ENCODE measurements at regions not wholly inside any gene's neighbourhood (a gene's known extent, or its start where the extent isn't known, plus 50 kb on each side); places are given as distances from the start of the nearest gene placed in this dataset.
A peak's percentile ranks its signal among the peaks of the same experiment; 100 is the strongest.
"Not testable (repeated sequence)": the region's sequence is repeated elsewhere in the genome, so short reads cannot be mapped to it uniquely, and the experiment has no call there.

DNA sequence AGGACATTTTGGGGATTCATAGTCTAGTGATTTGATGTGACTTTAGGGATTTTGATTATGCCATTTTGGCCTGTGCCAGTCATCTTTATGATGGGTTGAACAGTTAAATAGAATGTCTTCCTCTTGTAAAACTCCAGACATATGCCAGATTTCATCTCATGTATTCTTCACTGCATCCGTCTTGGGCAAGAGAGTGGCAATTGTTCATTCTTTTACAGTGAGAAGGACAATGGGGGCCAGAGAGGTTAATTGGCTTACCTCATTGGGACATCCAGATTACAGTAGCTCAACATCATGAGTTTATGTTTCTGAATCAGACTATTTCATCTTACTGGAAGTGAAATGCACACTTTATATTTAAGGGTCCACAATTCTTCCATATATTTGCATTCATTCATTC lies 108.2 kb upstream of the SLC38A2 start:
- DNase-seq = no peak
- H3K4me3 ChIP-seq (ENCODE audit: low read depth, low read length) = no peak overlapping the region
- H3K27me3 ChIP-seq (replicated peaks) = no peaks in the 10 kb centered on the region
- in situ Hi-C loops (cut with HindIII; ENCODE audit: low pct_ligation_motif_present, low sequenced_read_pairs) = no loop called here
- TF ChIP-seq, protein P1, sequence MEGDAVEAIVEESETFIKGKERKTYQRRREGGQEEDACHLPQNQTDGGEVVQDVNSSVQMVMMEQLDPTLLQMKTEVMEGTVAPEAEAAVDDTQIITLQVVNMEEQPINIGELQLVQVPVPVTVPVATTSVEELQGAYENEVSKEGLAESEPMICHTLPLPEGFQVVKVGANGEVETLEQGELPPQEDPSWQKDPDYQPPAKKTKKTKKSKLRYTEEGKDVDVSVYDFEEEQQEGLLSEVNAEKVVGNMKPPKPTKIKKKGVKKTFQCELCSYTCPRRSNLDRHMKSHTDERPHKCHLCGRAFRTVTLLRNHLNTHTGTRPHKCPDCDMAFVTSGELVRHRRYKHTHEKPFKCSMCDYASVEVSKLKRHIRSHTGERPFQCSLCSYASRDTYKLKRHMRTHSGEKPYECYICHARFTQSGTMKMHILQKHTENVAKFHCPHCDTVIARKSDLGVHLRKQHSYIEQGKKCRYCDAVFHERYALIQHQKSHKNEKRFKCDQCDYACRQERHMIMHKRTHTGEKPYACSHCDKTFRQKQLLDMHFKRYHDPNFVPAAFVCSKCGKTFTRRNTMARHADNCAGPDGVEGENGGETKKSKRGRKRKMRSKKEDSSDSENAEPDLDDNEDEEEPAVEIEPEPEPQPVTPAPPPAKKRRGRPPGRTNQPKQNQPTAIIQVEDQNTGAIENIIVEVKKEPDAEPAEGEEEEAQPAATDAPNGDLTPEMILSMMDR (IDR thresholded peaks at IDR 0.05; ENCODE audit: low read depth, low read length, missing control alignments) = no peak
- no peak overlapping the region for H3K27ac ChIP-seq
- H3K36me3 ChIP-seq (replicated peaks) = no peaks in the 10 kb centered on the region

DNA sequence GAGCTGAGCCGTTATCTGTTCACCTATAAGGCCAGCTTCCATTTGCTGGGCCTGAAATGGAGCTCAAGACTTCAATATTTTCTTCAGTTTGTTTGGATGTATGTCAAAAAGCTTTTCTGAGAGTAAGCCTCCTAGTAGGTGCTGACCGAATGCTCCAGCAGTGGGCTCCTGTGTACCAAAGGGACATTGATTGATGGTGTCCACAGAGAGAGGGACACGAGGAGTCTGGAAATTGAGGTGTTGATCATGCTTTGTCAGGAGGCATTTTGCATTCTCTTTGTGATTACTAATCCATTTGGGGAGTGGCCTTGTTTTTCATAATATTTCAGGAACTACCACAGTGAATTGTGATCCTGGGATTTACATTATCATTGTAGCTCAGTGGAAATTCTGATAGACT lies 107.7 kb upstream of the SLC38A2 start:
- in situ Hi-C loops (cut with HindIII; ENCODE audit: low pct_ligation_motif_present, low sequenced_read_pairs) = no loop called here
- Histone ChIP-seq H3K27me3 (replicated peaks) (no peaks in the 10 kb centered on the region), H3K27ac (no peak overlapping the region), H3K4me3 (ENCODE audit: low read depth, low read length) (no peak overlapping the region), H3K36me3 (replicated peaks) (no peaks in the 10 kb centered on the region)
- TF ChIP-seq, protein P1 (IDR thresholded peaks at IDR 0.05; ENCODE audit: low read depth, low read length, missing control alignments) = no peak
- no peak for DNase-seq

DNA sequence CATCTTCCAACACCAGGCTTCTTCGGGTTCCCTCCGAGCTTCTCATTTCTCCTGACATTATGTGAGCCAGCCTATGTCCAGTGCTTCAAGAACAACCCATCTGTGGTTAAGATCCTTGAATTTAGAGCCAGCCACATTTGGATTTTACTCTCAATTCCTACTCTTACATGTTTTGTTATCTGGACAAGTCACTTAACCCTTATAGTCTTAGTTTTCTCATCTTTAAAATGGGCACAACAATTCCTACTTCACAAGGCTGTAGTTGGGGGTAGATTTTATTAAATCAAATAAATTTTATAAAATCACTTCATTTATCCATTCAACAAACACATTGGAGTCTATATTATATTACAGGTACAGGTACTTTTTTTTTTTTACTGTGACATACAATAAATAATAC lies 105.5 kb upstream of the SLC38A2 start:
- no peaks in the 10 kb centered on the region for H3K36me3 ChIP-seq (replicated peaks)
- H3K27ac ChIP-seq = no peak overlapping the region
- no peaks in the 10 kb centered on the region for H3K27me3 ChIP-seq (replicated peaks)
- in situ Hi-C loops (cut with HindIII; ENCODE audit: low pct_ligation_motif_present, low sequenced_read_pairs) = no loop called here
- no peak overlapping the region for H3K4me3 ChIP-seq (ENCODE audit: low read depth, low read length)
- TF ChIP-seq, protein P1 (IDR thresholded peaks at IDR 0.05; ENCODE audit: low read depth, low read length, missing control alignments) = no peak
- no peak for DNase-seq

DNA sequence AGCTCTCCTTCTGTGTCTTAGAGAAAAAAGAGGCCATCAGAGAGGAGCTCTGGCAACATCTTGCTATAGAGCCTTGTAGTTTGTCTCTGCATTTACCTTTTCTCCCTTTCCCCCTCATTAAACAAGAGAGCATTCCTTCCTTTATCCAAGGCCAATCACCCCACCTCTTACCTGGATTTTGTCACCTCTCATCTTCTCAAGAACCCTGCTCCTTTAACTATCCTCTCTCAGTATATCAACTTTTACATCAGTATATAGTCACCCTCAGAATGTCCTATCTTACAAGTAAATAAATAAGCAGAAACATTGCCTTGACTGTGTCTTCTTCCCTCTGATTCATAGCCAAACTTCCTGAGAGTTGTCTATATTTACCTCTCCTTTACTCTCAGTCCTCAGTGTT lies 105.0 kb upstream of the SLC38A2 start:
- H3K27ac ChIP-seq = no peak overlapping the region
- H3K27me3 ChIP-seq (replicated peaks) = no peaks in the 10 kb centered on the region
- TF ChIP-seq, protein P1 (IDR thresholded peaks at IDR 0.05; ENCODE audit: low read depth, low read length, missing control alignments) = no peak
- no peaks in the 10 kb centered on the region for H3K36me3 ChIP-seq (replicated peaks)
- in situ Hi-C loops (cut with HindIII; ENCODE audit: low pct_ligation_motif_present, low sequenced_read_pairs) = no loop called here
- no peak overlapping the region for H3K4me3 ChIP-seq (ENCODE audit: low read depth, low read length)
- DNase-seq = no peak

DNA sequence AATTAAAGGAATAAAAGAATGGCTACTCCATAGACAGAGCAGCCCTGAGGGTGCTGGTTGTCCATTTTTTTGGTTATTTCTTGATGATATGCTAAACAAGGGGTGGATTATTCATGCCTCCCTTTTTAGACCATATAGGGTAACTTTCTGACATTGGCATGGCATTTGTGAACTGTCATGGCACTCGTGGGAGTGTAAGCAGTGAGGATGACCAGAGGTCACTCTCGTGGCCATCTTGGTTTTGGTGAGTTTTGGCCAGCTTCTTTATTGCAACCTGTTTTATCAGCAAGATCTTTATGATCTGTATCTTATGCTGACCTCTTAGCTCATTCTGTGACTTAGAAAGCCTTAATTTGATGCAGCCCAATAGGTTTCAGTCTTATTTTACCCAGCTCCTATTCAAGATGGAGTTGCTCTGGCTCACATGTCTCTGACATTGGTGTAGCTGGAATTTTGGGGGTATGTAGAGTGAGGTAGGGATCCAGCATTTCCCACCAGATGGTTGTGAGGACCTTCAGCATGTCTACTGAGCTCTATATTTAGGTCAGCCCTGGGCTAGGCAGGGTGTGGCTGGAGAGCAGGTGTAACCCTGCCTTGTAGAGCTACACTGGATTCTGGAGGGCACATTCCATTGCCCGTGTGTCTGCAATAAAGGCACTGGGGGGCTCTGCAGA lies 103.5 kb upstream of the SLC38A2 start:
- TF ChIP-seq, protein P1 (IDR thresholded peaks at IDR 0.05; ENCODE audit: low read depth, low read length, missing control alignments) = no peak
- Histone ChIP-seq H3K36me3 (replicated peaks) (no peaks in the 10 kb centered on the region), H3K27me3 (replicated peaks) (no peaks in the 10 kb centered on the region), H3K4me3 (ENCODE audit: low read depth, low read length) (no peak overlapping the region), H3K27ac (no peak overlapping the region)
- in situ Hi-C loops (cut with HindIII; ENCODE audit: low pct_ligation_motif_present, low sequenced_read_pairs) = no loop called here
- no peak for DNase-seq

DNA sequence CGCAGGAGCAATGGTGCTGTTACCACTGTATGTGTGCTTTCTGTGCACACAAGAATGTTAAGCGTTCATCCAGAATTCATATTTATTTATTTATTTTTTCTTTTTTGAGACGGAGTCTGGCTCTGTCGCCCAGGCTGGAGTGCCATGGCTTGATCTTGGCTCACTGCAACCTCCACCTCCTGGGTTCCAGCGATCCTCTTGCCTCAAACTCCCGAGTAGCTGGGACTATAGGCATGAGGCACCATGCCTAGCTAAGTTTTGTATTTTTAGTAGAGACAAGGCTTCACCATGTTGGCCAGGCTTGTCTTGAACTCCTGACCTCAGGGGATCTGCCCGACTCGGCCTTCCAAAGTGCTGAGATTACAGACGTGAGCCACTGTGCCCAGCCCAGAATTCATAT lies 101.8 kb upstream of the SLC38A2 start:
- H3K36me3 ChIP-seq (replicated peaks); H3K27me3 ChIP-seq (replicated peaks); H3K4me3 ChIP-seq (ENCODE audit: low read depth, low read length); in situ Hi-C loops (cut with HindIII; ENCODE audit: low pct_ligation_motif_present, low sequenced_read_pairs); DNase-seq: not testable (repeated sequence)
- peak overlapping the region; percentile 94 for H3K27ac ChIP-seq

All from brain microvascular endothelial cell (primary cell).